ENCODE measurements at regions not wholly inside any gene's neighbourhood (a gene's known extent, or its start where the extent isn't known, plus 50 kb on each side); places are given as distances from the start of the nearest gene placed in this dataset.

DNA sequence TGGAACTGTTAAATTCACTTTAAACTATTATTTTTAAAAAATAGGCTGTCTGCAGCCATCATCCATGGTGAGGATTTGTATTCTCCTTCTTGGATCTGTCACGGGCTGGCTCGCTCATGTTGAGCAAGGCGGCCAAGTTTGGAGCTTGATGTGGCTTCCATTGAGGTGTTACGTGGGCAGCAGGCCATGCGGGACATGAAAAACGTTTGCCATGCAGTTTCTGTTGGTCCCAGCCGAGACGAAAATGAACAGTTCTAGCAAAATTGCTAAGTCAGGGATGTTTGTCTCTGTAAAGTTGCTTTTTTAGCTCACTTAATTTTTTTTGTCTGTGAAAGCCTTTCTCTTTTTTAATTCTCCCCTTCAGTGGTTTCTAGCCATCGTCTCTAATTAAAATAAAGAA, 70.2 kb upstream of the MGAT5 start (continued):
- TF ChIP-seq, protein P1, sequence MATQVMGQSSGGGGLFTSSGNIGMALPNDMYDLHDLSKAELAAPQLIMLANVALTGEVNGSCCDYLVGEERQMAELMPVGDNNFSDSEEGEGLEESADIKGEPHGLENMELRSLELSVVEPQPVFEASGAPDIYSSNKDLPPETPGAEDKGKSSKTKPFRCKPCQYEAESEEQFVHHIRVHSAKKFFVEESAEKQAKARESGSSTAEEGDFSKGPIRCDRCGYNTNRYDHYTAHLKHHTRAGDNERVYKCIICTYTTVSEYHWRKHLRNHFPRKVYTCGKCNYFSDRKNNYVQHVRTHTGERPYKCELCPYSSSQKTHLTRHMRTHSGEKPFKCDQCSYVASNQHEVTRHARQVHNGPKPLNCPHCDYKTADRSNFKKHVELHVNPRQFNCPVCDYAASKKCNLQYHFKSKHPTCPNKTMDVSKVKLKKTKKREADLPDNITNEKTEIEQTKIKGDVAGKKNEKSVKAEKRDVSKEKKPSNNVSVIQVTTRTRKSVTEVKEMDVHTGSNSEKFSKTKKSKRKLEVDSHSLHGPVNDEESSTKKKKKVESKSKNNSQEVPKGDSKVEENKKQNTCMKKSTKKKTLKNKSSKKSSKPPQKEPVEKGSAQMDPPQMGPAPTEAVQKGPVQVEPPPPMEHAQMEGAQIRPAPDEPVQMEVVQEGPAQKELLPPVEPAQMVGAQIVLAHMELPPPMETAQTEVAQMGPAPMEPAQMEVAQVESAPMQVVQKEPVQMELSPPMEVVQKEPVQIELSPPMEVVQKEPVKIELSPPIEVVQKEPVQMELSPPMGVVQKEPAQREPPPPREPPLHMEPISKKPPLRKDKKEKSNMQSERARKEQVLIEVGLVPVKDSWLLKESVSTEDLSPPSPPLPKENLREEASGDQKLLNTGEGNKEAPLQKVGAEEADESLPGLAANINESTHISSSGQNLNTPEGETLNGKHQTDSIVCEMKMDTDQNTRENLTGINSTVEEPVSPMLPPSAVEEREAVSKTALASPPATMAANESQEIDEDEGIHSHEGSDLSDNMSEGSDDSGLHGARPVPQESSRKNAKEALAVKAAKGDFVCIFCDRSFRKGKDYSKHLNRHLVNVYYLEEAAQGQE (IDR thresholded peaks at IDR 0.05; ENCODE audit: unreplicated experiment), result no peak
- TF ChIP-seq ZNF114 (CRISPR knock-in tag; IDR thresholded peaks at IDR 0.05) (no peak), JUNB (IDR thresholded peaks at IDR 0.05; ENCODE audit: unreplicated experiment) (no peak)
- TF ChIP-seq, protein P2, sequence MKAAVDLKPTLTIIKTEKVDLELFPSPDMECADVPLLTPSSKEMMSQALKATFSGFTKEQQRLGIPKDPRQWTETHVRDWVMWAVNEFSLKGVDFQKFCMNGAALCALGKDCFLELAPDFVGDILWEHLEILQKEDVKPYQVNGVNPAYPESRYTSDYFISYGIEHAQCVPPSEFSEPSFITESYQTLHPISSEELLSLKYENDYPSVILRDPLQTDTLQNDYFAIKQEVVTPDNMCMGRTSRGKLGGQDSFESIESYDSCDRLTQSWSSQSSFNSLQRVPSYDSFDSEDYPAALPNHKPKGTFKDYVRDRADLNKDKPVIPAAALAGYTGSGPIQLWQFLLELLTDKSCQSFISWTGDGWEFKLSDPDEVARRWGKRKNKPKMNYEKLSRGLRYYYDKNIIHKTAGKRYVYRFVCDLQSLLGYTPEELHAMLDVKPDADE (IDR thresholded peaks at IDR 0.05), result no peak

DNA sequence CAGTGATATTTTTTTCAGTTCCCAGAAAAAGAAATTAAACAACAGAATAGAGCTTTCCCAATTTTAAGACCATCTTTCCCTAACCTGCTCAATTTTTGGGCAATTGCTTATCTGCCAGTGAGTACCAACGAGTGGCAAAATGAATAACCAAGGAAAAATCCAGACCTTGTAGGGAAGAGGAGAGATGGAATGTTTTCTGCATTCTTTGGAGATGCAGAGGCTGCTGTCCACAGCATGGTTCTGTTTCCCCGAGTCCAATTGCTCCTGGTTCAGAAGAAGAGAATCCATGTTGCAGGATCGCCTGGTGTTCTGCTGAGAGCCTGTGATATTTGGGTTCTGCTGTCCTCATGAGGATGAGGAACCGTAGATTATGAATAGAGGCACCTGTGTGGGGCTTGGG, 68.2 kb upstream of the MGAT5 start:
- no peak overlapping the region for H3K27ac ChIP-seq (ENCODE audit: low read depth)
- DNase-seq (ENCODE audit: low spot score), result no peak
- Mint-ChIP-seq H3K4me1 (peaks cover 24% of the 10 kb centered on the region), H3K4me3 (no peak overlapping the region), H3K36me3 (ENCODE audit: low read depth) (no peaks in the 10 kb centered on the region; the same call in 2 of the 3 replicates), H3K9me3 (no peaks in the 10 kb centered on the region), H3K27ac (no peak overlapping the region), H3K27me3 (ENCODE audit: insufficient read depth, low read depth, poor library complexity) (peaks cover 1% of the 10 kb centered on the region)
- TF ChIP-seq, protein P3, sequence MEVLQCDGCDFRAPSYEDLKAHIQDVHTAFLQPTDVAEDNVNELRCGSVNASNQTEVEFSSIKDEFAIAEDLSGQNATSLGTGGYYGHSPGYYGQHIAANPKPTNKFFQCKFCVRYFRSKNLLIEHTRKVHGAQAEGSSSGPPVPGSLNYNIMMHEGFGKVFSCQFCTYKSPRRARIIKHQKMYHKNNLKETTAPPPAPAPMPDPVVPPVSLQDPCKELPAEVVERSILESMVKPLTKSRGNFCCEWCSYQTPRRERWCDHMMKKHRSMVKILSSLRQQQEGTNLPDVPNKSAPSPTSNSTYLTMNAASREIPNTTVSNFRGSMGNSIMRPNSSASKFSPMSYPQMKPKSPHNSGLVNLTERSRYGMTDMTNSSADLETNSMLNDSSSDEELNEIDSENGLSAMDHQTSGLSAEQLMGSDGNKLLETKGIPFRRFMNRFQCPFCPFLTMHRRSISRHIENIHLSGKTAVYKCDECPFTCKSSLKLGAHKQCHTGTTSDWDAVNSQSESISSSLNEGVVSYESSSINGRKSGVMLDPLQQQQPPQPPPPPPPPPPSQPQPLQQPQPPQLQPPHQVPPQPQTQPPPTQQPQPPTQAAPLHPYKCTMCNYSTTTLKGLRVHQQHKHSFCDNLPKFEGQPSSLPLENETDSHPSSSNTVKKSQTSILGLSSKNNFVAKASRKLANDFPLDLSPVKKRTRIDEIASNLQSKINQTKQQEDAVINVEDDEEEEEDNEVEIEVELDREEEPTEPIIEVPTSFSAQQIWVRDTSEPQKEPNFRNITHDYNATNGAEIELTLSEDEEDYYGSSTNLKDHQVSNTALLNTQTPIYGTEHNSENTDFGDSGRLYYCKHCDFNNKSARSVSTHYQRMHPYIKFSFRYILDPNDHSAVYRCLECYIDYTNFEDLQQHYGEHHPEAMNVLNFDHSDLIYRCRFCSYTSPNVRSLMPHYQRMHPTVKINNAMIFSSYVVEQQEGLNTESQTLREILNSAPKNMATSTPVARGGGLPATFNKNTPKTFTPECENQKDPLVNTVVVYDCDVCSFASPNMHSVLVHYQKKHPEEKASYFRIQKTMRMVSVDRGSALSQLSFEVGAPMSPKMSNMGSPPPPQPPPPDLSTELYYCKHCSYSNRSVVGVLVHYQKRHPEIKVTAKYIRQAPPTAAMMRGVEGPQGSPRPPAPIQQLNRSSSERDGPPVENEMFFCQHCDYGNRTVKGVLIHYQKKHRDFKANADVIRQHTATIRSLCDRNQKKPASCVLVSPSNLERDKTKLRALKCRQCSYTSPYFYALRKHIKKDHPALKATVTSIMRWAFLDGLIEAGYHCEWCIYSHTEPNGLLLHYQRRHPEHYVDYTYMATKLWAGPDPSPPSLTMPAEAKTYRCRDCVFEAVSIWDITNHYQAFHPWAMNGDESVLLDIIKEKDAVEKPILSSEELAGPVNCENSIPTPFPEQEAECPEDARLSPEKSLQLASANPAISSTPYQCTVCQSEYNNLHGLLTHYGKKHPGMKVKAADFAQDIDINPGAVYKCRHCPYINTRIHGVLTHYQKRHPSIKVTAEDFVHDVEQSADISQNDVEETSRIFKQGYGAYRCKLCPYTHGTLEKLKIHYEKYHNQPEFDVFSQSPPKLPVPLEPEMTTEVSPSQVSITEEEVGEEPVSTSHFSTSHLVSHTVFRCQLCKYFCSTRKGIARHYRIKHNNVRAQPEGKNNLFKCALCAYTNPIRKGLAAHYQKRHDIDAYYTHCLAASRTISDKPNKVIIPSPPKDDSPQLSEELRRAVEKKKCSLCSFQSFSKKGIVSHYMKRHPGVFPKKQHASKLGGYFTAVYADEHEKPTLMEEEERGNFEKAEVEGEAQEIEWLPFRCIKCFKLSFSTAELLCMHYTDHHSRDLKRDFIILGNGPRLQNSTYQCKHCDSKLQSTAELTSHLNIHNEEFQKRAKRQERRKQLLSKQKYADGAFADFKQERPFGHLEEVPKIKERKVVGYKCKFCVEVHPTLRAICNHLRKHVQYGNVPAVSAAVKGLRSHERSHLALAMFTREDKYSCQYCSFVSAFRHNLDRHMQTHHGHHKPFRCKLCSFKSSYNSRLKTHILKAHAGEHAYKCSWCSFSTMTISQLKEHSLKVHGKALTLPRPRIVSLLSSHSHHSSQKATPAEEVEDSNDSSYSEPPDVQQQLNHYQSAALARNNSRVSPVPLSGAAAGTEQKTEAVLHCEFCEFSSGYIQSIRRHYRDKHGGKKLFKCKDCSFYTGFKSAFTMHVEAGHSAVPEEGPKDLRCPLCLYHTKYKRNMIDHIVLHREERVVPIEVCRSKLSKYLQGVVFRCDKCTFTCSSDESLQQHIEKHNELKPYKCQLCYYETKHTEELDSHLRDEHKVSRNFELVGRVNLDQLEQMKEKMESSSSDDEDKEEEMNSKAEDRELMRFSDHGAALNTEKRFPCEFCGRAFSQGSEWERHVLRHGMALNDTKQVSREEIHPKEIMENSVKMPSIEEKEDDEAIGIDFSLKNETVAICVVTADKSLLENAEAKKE (CRISPR knock-in tag; IDR thresholded peaks at IDR 0.05), result no peak
- TF ChIP-seq JUNB (IDR thresholded peaks at IDR 0.05; ENCODE audit: unreplicated experiment), result no peak
- no peak for TF ChIP-seq STAT1 (IDR thresholded peaks at IDR 0.05; ENCODE audit: unreplicated experiment)
- no peak for TF ChIP-seq EZH2 (IDR thresholded peaks at IDR 0.05; ENCODE audit: low read depth, unreplicated experiment)
- TF ChIP-seq CREB1 (CRISPR knock-in tag; IDR thresholded peaks at IDR 0.05; ENCODE audit: low read depth), result no peak
- TF ChIP-seq POLR2AphosphoS5 (IDR thresholded peaks at IDR 0.05; ENCODE audit: low read depth), result no peak
- no peak for TF ChIP-seq EZH2phosphoT487 (IDR thresholded peaks at IDR 0.05; ENCODE audit: unreplicated experiment)
- H3K9me2 ChIP-seq (ENCODE audit: insufficient read depth), result no peaks in the 10 kb centered on the region
- H2AFZ ChIP-seq, result no peak overlapping the region
- no peak; the same call in 2 of the 3 replicates for ATAC-seq
- H3K4me3 ChIP-seq, result no peak overlapping the region
- H3K79me2 ChIP-seq (replicated peaks; ENCODE audit: insufficient read depth), result peaks cover 79% of the 10 kb centered on the region
- H4K20me1 ChIP-seq (replicated peaks; ENCODE audit: insufficient read depth), result peaks cover 5% of the 10 kb centered on the region; the same call in 1 of the 2 replicates
- H3F3A ChIP-seq (replicated peaks; ENCODE audit: low read depth), result no peaks in the 10 kb centered on the region
- H3K27me3 ChIP-seq (ENCODE audit: insufficient read depth), result no peaks in the 10 kb centered on the region
- no peak overlapping the region for H3K4me2 ChIP-seq
- no peaks in the 10 kb centered on the region for H3K36me3 ChIP-seq (ENCODE audit: insufficient read depth)
- H3K4me1 ChIP-seq (ENCODE audit: insufficient read depth), result peaks cover 13% of the 10 kb centered on the region

Measured in GM23338 (cell line).